ENCODE measurements at regions not wholly inside any gene's neighbourhood (a gene's known extent, or its start where the extent isn't known, plus 50 kb on each side); places are given as distances from the start of the nearest gene placed in this dataset.

DNA sequence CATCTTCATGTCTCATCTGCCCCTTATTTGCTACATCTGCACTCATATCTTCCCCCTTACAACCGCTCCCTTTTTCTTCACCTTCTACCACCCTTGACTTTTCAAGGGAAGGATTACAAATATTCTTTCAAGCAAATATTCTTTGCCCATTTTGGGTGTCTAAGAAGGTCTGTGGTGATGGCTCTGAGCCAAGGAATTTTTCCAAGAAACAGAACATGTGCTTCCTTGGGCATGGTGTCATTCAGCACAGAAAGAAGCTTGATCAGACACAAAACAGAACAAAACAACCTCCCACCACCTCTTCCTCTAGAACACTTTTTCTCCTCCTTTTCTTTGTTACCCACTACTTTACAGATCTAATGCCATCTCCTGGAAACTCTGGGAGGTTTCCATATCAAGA, 313.7 kb downstream of the SATB2 start:
- TF ChIP-seq GABPA (IDR thresholded peaks at IDR 0.05 in 1 of 2, conservative IDR thresholded peaks at IDR 0.05 in 1 of 2) (no peak), CTCF (IDR thresholded peaks at IDR 0.05; ENCODE audit: low read depth, low read length, missing input control) (no peak), HNF4A (conservative IDR thresholded peaks at IDR 0.05) (no peak), RXRA (IDR thresholded peaks at IDR 0.05) (no peak), JUND (IDR thresholded peaks at IDR 0.05) (no peak), ATF3 (IDR thresholded peaks at IDR 0.05) (no peak), TAF1 (conservative IDR thresholded peaks at IDR 0.05) (no peak), NR2F2 (IDR thresholded peaks at IDR 0.05) (no peak), EGR1 (IDR thresholded peaks at IDR 0.05; ENCODE audit: low read depth in 2 of 2) (no peak), FOXA1 (IDR thresholded peaks at IDR 0.05) (no peak), FOXA2 (IDR thresholded peaks at IDR 0.05) (no peak), YY1 (IDR thresholded peaks at IDR 0.05) (no peak), MAX (IDR thresholded peaks at IDR 0.05) (no peak), SP1 (IDR thresholded peaks at IDR 0.05) (no peak), HNF4G (IDR thresholded peaks at IDR 0.05) (no peak)
- Histone ChIP-seq H3K9ac (ENCODE audit: low read depth in 1 of 2, low read length in 2 of 2) (no peak overlapping the region), H3K9me3 (ENCODE audit: control insufficient read depth in 4 of 4, low read length in 3 of 4) (no peaks in the 10 kb centered on the region), H3K4me1 (ENCODE audit: control insufficient read depth in 4 of 4, insufficient read depth in 4 of 4, low read length in 3 of 4) (no peaks in the 10 kb centered on the region), H3K27me3 (ENCODE audit: control insufficient read depth in 4 of 4, insufficient read depth in 4 of 4, low read length in 3 of 4) (no peaks in the 10 kb centered on the region), H3K4me3 (ENCODE audit: low read depth in 1 of 3, low read length in 3 of 3) (no peak overlapping the region), H3K36me3 (ENCODE audit: control insufficient read depth in 4 of 4, insufficient read depth in 3 of 4, low read depth in 1 of 4, low read length in 3 of 4) (no peaks in the 10 kb centered on the region), H3K27ac (ENCODE audit: low read depth in 1 of 2, low read length in 2 of 2) (no peak overlapping the region)
- DNase-seq (ENCODE audit: low spot score) = no peak
- WGBS = 80% methylated on average over 1 of the region's 1 CpG

- H3K36me3 ChIP-seq (ENCODE audit: control insufficient read depth in 4 of 4, insufficient read depth in 3 of 4, low read depth in 1 of 4, low read length in 3 of 4) = no peaks in the 10 kb centered on the region
- no peak overlapping the region for H3K9ac ChIP-seq (ENCODE audit: low read depth in 1 of 2, low read length in 2 of 2)
- no peaks in the 10 kb centered on the region for H3K9me3 ChIP-seq (ENCODE audit: control insufficient read depth in 4 of 4, low read length in 3 of 4)
- no peak overlapping the region for H3K27ac ChIP-seq (ENCODE audit: low read depth in 1 of 2, low read length in 2 of 2)
- no peaks in the 10 kb centered on the region for H3K27me3 ChIP-seq (ENCODE audit: control insufficient read depth in 4 of 4, insufficient read depth in 4 of 4, low read length in 3 of 4)
- H3K4me3 ChIP-seq (ENCODE audit: low read depth in 1 of 3, low read length in 3 of 3) = no peak overlapping the region
- TF ChIP-seq RXRA (IDR thresholded peaks at IDR 0.05) = no peak
- no peak for TF ChIP-seq FOXA2 (IDR thresholded peaks at IDR 0.05)
- no peak for TF ChIP-seq YY1 (IDR thresholded peaks at IDR 0.05)
- TF ChIP-seq, protein P1, sequence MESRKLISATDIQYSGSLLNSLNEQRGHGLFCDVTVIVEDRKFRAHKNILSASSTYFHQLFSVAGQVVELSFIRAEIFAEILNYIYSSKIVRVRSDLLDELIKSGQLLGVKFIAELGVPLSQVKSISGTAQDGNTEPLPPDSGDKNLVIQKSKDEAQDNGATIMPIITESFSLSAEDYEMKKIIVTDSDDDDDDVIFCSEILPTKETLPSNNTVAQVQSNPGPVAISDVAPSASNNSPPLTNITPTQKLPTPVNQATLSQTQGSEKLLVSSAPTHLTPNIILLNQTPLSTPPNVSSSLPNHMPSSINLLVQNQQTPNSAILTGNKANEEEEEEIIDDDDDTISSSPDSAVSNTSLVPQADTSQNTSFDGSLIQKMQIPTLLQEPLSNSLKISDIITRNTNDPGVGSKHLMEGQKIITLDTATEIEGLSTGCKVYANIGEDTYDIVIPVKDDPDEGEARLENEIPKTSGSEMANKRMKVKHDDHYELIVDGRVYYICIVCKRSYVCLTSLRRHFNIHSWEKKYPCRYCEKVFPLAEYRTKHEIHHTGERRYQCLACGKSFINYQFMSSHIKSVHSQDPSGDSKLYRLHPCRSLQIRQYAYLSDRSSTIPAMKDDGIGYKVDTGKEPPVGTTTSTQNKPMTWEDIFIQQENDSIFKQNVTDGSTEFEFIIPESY (IDR thresholded peaks at IDR 0.05) = no peak
- no peak for DNase-seq (ENCODE audit: low spot score)
- H3K4me1 ChIP-seq (ENCODE audit: control insufficient read depth in 4 of 4, insufficient read depth in 4 of 4, low read length in 3 of 4) = no peaks in the 10 kb centered on the region
Measured at GRCh38 chr2:199136681-199137080, 321.1 kb downstream of the SATB2 start.

- H3K27ac ChIP-seq (ENCODE audit: low read depth in 1 of 2, low read length in 2 of 2) = no peak overlapping the region
- no peak overlapping the region for H3K4me3 ChIP-seq (ENCODE audit: low read depth in 1 of 3, low read length in 3 of 3)
- H3K27me3 ChIP-seq (ENCODE audit: control insufficient read depth in 4 of 4, insufficient read depth in 4 of 4, low read length in 3 of 4) = no peaks in the 10 kb centered on the region
- 89% methylated on average over 4 of the region's 4 CpGs for WGBS
- H3K9ac ChIP-seq (ENCODE audit: low read depth in 1 of 2, low read length in 2 of 2) = no peak overlapping the region
- H3K9me3 ChIP-seq (ENCODE audit: control insufficient read depth in 4 of 4, low read length in 3 of 4) = no peaks in the 10 kb centered on the region
- no peaks in the 10 kb centered on the region for H3K36me3 ChIP-seq (ENCODE audit: control insufficient read depth in 4 of 4, insufficient read depth in 3 of 4, low read depth in 1 of 4, low read length in 3 of 4)
- DNase-seq (ENCODE audit: low spot score) = no peak
- no peaks in the 10 kb centered on the region for H3K4me1 ChIP-seq (ENCODE audit: control insufficient read depth in 4 of 4, insufficient read depth in 4 of 4, low read length in 3 of 4)
- no peak for TF ChIP-seq ATF3 (IDR thresholded peaks at IDR 0.05)
- TF ChIP-seq, protein P1 (IDR thresholded peaks at IDR 0.05) = no peak
- no peak for TF ChIP-seq HNF4G (IDR thresholded peaks at IDR 0.05)
- no peak for TF ChIP-seq CTCF (IDR thresholded peaks at IDR 0.05; ENCODE audit: low read depth, low read length, missing input control)
- TF ChIP-seq MAX (IDR thresholded peaks at IDR 0.05) = no peak
- TF ChIP-seq FOXA1 (IDR thresholded peaks at IDR 0.05) = no peak
- no peak for TF ChIP-seq TAF1 (conservative IDR thresholded peaks at IDR 0.05)
- TF ChIP-seq NR2F2 (IDR thresholded peaks at IDR 0.05) = no peak
- no peak for TF ChIP-seq GABPA (IDR thresholded peaks at IDR 0.05 in 1 of 2, conservative IDR thresholded peaks at IDR 0.05 in 1 of 2)
- no peak for TF ChIP-seq YY1 (IDR thresholded peaks at IDR 0.05)
Measured at GRCh38 chr2:199136242-199136641, 321.5 kb downstream of the SATB2 start.

All from liver (tissue), 8 donors.